Activated CD4-positive, alpha-beta T cell treated with anti-CD3 and anti-CD28 coated beads, Interleukin-2, amount 50 U/mL, for 48 hours (primary cell): ENCODE measurements at regions not wholly inside any gene's neighbourhood (a gene's known extent, or its start where the extent isn't known, plus 50 kb on each side); places are given as distances from the start of the nearest gene placed in this dataset.

Source experiments
- DNase-seq, 2 experiments: peaks; one replicate each; pipeline ENCODE4 v3.0.0-alpha.2; 2020

DNA sequence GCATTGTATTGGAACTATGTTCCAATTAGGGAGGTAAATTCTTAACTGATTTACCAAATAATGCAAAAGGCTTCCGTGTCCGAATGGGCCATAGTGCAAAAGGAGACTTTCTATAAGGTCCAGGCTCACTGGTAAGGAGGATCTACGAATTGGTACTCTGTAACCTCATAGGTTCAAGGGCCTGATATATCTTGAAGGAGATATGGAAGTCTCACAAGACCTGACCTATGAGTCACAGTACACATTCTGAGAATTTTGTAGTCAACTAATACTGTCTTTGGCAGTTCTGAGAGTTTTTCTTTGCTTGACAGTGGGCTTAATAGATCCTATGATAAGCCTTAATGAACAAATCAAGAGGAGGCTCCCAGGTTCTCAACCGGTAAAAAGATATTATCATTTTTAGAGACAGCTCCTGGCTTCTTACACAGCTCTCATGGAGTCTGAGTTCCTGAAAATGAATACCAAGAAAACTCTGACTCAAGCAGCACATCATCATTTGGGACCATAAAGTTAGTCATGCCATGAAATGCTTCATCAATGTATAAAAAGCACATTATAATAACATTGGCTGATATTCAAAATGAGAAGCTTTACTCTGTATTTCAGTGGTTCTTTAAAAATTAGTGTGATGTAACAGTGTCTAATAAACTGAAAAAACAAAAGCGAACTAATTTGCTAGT, 1275.2 kb upstream of the CRIM1 start:
- no peak for DNase-seq

DNA sequence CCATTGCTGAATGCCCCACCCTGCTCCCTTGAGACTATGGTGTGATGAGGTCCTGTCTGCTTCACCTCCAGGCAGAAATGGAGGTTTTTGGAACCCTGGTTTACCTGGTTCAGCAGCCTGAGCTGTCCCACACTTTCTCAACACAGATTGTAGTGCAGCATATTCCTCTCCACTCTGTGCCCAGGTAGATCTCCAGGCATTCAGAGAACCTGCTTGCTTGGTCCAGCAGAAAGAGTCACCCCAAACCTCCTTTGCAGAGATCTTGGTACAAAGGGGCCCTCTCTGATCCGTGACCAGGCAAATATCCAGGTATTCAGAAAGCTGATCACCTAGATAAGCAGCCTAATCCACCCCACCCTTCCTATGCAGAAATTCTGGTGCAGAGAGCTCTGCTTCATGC, 1288.2 kb upstream of the CRIM1 start:
- DNase-seq: no peak

DNA sequence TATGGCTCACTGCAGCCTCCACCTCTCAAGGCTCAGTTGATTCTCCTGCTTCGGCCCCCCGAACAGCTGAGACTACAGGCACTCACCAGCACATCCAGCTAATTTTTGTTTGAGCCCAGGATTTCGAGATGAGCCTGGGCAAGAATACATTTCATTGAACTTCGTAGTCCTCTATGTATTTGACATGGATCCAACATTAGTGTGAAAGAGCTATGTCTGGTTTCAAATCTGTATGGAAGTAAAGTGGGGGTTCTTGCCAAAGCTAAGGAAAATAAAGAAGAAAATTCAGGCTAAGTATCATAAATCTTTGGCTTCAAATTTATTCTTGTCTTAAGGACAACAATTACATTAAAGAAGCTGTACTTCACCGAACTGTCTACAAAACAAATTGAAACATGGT, 1291.7 kb upstream of the CRIM1 start:
- no peak for DNase-seq

DNA sequence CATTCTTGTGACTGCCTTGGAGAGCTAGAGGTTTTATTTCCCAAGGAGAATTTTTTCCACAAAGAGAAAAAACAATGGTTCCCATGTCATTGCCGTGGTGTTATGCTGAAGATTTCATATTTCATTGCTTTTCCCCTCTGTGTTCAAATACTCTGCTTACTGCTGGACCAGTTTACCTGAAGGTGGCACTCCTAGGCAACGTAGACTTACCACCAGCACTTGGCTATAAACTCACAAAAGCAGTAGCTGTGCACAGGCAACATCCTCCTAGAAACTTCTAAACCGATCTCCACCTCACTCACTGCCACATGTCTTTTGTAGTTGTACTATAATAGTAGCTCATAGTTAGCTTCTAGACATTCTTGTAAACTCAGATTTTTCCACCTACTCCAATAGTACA, 1319.7 kb upstream of the CRIM1 start:
- DNase-seq: no peak

DNA sequence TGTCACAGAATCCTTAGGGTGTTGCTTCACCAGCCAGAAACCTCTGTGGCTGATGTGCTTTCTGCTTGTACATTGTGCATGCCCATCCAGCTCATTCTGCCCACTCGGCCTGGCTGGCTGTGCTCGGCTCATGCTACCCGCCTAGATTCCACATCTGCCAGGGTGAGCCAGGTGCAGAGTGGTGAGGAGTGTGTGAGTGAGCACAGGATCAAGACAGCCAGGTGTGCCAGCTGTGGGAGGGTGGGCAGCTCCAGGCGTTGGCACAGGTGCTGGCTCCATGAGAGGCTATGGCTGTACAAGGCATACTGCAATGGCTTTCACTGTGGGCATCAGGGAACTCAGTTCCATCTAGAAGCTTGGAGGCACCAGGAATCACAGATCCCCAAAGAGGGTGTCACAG, 1321.8 kb upstream of the CRIM1 start:
- DNase-seq: no peak

DNA sequence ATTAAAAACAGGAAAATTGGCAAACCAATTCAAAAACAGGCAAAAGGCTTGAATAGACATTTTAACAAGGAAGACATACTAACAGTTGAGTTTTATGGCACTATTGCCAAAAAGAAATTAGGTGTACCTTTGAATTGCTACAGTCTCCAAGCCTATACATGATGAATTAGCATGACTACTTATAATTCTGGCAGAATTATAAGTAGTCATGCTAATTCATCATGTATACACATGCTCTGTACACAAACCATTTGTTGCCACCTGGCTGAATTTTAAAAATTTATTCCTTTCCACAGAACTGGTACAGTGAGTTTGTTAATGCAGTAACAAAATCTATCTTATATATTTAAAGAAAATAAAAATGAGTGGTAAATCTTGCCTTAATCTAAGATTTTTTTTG, 1332.0 kb upstream of the CRIM1 start:
- DNase-seq: no peak

DNA sequence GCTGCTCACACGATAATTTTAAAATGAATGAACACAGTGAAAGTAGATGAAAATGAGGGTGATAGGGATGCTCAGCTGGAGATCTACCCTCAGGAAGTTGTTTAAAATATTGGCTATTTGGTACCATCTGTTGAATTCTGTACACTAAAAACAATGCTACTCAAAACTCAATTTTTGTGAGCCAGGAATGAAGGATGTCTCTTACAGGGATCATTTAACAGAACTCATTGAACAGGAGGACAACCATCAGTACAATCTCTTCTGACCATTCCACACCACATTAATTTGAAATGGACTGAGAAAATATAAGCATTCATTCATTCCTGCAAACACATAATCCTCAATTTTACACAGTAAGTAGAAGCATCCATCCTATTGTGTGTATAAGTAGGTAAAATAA, 1355.1 kb upstream of the CRIM1 start:
- DNase-seq: no peak

DNA sequence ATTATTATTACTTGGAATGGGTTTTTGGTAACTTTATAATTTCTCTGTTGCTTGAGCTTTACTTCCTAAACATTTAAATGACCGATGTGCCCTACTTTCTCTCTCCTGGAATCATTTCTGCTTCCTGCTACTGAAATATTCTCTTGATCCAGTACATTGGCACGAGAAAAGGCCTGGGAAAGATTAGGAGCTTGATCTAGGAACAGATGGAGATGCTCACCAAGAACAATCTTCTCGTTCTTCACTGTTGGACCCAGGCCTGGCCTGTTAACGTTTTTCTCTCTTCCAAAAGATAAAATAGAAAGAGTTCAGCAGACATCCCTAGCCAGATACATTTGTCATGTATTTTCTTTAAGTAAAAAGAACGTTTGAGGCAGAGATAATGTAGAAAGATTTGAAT, 1356.8 kb upstream of the CRIM1 start:
- no peak for DNase-seq

DNA sequence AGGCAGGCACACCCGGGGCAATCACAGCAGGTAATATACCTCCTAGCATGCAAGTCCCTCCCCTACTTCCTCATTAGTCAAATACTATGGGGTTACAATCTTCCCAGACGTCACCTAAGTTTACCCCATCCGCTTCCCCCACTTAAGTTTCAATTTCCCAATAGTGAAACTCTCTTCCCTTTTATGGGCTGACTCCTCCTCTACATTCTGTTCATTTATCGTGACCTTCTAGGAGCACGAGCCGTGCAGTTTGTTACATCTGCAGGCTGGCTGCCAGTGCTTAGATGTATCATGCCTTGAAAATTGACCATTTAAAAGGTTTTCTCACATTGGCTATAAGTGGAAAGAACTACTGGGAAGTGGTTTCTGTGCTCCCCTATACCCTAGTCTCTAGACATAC, 1357.8 kb upstream of the CRIM1 start:
- DNase-seq: no peak

DNA sequence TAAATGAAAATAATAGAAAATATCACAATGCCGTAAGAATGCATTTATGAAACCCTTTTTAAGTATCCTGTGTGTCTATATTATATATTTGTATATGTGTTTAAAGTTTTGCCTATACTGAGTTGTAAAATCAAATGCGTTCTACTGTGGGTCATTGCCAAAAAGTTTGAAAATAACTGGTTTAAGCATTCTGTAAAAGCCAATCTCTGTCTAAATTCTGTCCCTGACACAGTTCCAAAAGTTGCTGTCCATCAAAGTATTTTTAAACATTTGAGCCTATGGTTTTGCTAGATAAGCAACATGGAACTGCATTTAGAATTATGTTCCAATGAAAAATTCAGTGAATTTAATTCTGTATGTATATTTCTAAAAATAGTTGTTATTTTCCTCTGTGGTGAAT, 1360.4 kb upstream of the CRIM1 start:
- no peak for DNase-seq

DNA sequence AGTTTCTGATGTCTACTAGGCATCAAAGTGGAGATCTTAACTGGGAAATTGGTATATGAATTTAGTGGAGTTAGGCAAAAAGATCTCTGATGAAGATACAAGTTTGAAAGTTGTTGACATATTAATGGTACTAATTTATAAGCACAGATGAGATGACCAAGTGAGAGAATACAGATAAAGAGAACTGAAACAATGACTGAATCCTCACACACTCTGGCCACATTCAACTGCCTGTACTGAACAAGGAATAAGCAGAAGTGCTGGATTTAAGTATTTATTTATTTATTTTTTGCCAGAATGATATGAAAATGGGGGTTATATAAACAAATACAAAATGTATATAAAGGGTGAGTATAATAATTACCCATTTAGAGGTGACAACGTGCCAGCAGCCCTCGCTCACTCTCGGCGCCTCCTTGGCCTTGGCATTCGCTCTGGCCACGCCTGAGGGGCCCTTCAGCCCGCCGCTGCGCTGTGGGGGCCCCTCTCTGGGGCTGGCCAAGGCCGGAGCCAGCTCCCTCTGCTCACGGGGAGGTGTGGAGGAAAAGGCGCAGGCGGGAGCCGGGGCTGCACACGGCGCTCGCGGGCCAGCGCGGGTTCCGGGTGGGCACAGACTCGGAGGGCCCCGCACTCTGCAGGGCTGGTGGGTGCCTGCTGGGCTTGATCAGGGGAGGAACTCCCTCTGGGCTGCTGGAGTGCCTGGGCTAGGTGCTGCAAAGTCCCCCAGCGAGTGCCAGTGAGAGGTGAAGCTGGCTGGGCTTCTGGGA, 1363.9 kb upstream of the CRIM1 start:
- no peak for DNase-seq

DNA sequence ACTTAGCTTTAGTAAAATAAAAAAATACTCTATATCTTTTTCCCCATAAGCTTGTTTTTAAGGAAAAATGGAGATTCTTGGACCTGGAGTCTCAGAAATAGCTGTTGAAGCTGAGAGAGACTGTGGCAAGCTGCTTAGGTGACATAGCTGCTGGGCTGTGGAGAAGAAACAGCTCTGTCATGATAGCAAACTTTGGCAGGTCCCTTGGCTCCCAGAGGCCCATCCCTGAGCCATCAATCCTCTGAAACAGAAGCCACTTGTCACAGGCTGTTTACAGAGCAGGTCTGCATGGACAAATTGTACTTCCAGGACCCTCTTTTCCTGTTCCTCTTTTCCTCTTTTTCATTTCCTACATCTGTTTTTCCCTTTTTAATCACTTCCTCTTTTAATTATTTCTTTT, 1370.1 kb upstream of the CRIM1 start:
- DNase-seq: no peak

DNA sequence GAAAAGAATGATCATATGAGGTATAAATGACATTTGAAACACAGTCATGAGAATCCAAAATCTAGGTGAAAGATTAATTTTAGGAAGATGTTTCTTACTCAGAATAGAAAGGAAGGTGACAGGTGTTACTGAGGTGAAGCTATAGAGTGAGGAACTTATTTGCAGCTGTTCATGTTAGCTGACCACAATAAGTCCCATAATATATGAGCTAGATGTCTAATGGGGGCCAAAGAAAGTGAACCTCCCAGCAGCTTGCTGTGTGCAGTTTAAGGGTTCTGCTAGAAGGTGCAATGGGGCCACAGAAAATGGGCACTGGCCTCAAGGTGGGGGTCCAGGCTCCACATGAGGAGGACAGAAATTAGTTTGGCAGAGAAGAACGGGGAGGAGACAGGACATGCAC, 1374.9 kb upstream of the CRIM1 start:
- no peak for DNase-seq

DNA sequence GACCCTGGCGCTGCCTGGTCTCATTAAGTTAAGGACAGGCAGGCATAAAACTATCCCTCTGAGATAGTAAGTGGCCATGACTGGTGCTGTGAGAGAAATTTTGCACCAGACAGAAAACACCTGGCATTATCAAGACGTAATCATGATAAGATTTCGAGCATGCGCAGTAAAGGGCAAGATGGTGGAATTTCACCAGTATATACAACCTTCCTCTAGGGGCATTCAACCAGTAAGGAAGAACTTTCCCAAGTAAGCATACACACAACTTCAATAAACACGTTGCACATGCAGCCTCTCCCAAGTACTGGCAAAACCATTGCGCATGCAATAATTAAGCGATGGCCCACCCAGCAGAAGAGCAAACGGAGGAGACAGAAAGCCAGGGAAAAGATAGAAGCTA, 1376.4 kb upstream of the CRIM1 start:
- no peak for DNase-seq

DNA sequence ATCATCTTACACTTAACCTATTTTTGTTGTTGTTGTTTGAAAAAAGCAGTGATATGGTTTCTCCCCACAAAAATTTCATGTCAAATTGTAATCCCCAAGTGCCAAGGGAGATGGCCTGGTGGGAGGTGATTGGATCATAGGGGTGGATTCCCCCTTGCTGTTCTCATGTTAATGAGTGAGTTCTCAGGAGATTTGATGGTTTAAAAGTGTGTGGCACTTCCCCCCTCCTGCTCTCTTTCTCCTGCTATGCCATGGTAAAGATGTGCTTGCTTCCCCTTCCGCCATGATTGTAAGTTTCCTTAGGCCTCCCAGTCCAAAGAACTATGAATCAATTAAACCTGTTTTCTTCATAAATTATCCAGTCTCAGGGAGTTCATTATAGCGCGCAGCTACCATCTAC, 1362.7 kb upstream of the FAM98A start:
- no peak for DNase-seq

DNA sequence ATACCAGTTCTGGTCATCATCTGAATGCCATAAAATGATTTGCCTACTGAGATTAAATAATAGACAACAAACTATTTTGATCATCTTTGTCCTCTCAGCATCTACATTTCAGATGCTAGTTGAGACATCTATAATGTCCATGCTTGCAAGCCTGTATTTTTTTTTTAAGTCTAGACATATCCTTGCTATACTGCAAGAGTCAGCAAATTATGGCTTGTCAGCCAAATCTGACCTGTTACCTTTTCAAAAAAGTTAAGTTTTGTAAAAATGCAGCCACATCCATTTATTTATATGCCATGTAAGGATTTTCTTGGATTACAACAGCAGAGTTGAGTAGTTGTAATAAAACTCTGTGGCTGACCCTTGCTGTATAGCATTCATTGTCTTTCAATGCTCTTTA, 1355.7 kb upstream of the FAM98A start:
- DNase-seq: no peak

DNA sequence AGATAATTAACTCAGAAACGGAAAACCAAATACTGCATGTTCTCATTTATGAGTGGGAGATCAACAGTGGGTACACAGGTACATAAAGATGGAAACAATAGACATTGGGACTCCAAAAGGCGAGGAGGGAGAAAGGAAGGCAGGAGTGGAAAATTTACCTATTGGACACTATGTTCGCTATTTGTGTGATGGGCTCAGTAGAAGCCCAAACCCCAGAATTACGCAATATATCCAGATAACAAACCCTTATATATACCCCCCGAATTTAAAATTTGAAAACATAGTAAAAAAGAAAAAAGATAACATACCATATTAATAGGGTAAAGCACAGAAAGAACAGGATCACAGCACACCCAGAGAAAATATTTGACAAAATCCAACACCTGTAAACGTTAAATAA, 1351.7 kb upstream of the FAM98A start:
- no peak for DNase-seq

DNA sequence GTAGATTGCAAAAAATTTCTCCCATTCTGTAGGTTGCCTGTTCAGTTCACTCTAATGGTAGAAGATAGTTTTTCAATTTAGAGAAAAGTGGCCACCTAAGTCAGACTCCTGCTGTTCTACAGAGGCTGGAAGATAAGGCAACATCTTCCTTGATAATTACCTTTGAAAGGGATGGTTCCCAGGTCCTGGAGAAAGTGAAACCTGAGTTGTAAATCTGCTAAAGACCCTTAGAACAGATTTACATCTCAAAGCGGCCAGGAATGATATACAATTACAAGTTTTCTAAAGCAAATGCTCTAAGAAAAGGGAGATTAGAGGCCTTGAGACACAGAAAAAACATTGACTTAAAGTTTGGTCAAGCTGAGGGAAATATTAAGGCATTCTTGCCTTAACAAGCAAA, 1350.2 kb upstream of the FAM98A start:
- no peak for DNase-seq

DNA sequence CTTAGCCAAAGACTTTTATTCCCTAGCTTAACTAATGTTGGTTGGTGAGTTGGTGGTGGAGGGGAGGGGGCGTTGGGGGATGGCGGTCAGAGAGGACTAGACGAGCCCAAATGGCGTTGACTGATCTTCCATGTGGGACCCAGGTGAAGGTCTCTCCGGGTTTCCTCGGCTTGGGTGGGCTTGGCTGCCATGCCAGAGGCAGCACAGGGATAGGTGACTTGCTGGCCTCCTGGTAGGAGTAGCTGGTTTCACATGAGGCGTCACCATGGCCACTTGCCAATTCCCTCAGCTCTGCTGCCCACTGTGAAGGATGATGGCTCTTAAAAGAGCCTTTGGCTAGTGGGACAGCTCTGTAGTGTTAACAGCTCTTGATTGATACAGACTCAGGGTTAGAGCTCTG, 1337.0 kb upstream of the FAM98A start:
- DNase-seq: no peak

DNA sequence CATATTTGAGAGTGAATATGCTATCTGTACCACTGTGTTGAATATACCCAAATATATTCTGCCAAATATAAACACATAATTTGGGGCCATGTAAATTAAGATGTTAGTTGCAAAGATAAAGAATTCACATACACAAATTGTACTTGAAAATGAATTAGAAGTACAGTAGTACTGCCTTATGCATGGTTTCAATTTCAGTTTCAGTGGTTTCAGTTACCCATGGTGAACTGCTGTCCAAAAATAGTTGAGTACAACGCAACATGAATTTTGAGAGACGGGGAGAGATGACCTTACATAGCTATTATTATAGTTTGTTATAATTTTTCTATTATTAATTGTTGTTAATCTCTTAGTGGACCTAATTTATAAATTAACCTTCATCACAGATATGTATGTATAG, 1313.0 kb upstream of the FAM98A start:
- no peak for DNase-seq

DNA sequence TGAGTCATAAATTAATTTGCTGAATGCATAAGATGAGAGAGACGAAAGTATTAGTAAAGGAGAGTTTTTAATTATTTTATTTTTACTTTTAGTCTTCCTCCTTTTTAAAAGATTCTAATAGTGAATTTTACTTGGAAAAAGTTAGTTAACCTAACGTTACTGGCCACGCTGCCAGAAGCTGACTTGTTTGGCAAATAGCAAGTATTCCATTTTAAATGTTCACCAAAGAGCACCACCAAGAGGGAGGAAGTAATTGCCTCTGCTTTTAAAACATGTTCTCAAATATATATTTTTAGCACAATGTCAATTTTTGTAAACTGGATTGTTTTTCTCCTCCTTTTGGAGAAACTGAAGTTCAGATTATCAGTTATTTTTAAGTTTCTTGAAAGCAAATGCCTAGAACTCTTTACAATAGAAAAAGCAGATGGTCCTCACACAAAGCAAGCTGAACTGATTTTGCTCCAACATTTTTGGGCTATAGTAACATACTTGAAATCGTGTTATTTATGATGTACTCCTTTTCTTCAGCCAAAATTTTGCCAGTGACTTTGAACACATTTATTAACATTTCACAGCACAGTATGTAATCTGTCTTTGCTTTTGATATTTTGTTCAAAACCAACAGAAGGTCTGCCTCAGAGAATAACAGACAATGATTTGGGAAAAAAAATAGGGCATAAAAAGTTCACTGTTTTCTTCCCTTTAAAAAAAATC, 1311.0 kb upstream of the FAM98A start:
- no peak for DNase-seq

DNA sequence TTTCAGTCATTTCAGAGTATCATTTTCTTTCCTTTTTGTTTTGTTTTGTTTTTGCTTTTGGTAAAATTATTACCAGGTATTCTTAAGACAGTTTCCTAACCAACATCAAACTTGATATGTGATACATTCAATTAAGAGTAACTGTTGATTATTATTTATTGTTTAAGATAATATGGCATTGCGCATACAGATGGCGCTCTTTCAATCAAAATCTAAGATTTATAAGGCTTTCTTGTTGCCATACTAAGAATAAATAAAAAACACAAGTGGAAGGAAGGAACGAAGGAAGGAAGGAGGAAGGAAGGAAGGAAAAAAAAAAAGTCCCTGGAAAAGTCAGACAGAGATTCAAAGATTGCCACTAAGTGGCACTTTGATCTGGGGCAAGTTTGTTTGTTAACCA, 1308.7 kb upstream of the FAM98A start:
- no peak for DNase-seq

DNA sequence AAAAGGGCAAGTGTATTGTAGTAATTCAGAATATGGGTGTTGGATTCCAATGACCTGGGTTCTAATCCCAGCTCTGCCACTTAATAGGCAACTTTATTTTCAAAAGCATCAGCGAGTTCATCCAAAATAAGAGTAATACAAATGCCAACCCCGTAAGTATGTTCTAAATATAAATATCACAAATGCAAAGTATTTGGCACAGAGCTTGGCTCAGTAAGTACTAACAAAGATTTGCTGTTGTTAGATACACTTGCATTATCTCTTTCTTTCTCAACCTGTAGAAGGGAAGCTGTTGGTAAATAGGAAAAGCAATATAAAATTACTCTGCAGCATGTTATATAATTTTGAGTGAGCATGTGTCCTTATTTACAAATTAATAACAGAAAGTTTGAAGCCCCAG, 1302.6 kb upstream of the FAM98A start:
- DNase-seq: no peak

DNA sequence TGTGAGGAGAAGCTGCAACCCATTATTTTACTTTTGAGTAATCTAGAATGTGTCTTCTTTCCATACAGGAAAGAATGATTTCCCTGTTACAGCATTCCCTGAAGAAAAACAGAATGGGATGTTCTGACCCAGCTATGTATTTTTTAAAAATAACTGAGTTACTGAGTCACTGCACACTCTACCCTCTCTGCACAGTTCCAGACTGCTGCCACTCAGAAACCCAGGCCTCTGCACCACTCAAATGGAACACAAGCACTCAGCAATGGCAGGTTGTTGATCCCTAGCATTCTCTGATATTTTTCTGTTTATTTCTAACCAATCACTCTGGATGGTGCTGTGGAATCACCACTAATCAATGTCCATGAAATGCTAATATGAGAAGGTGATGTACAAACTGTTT, 1300.0 kb upstream of the FAM98A start:
- DNase-seq: no peak
